BLaER1 (cell line): ENCODE measurements at regions not wholly inside any gene's neighbourhood (a gene's known extent, or its start where the extent isn't known, plus 50 kb on each side); places are given as distances from the start of the nearest gene placed in this dataset.

ENCODE experiments used
- H3K27ac ChIP-seq: shearing (Covaris generic); formaldehyde crosslinking; 2 replicates; pipeline ENCODE4 v1.8.1; 2022
- H3K27me3 ChIP-seq: shearing (Covaris generic); formaldehyde crosslinking; 2 replicates; pipeline ENCODE4 v1.8.1; 2022
- H3K36me3 ChIP-seq: shearing (Covaris generic); formaldehyde crosslinking; 2 replicates; pipeline ENCODE4 v1.8.1; 2022
- H3K4me1 ChIP-seq: shearing (Covaris generic); formaldehyde crosslinking; 2 replicates; pipeline ENCODE4 v1.8.1; 2022
- H3K4me2 ChIP-seq: shearing (Covaris generic); formaldehyde crosslinking; 2 replicates; pipeline ENCODE4 v1.8.1; 2022
- H3K4me3 ChIP-seq: shearing (Covaris generic); formaldehyde crosslinking; 2 replicates; pipeline ENCODE4 v1.8.1; 2022
- H3K9ac ChIP-seq: shearing (Covaris generic); formaldehyde crosslinking; 2 replicates; pipeline ENCODE4 v1.8.1; 2022
- H3K9me3 ChIP-seq: shearing (Covaris generic); formaldehyde crosslinking; 2 replicates; pipeline ENCODE4 v1.8.1; 2022
- H4K20me1 ChIP-seq: shearing (Covaris generic); formaldehyde crosslinking; 2 replicates; pipeline ENCODE4 v1.8.1; 2022
- Cebpa-rat ChIP-seq: shearing (Covaris generic); IDR thresholded peaks from 2 replicates; pipeline ENCODE4 v1.8.1; 2022

DNA sequence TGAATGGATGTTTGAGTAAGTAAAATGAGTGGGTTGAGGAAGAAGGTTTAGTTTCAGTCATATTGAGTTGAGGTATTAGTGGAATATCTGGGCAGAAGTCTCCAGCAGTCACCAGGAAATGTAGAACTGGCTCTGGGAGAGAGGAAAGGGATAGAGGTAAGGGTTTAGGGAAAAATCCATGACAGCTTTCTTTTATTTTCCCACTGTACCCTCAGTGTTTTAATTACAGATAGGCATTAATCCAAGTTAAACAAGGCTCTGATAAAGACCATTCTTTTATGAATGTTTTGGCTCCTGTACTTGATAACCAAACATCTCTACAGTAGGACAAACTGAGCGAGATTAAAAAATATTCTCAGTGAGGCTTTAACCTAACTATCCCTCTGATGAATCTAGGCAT, 318.4 kb upstream of the SYNCRIP start:
- no peaks in the 10 kb centered on the region for H4K20me1 ChIP-seq
- no peak for TF ChIP-seq Cebpa-rat
- H3K27me3 ChIP-seq, result no peaks in the 10 kb centered on the region
- H3K4me1 ChIP-seq, result no peaks in the 10 kb centered on the region
- no peak overlapping the region for H3K4me2 ChIP-seq
- no peaks in the 10 kb centered on the region for H3K9me3 ChIP-seq
- no peak overlapping the region for H3K27ac ChIP-seq
- no peak overlapping the region for H3K9ac ChIP-seq
- no peak overlapping the region for H3K4me3 ChIP-seq
- H3K36me3 ChIP-seq, result no peaks in the 10 kb centered on the region

GRCh38 chr6:85948481-85948880, 305.8 kb upstream of the SYNCRIP start:
- Histone ChIP-seq H3K4me1 (no peaks in the 10 kb centered on the region), H3K9me3 (no peaks in the 10 kb centered on the region), H3K27ac (no peak overlapping the region), H3K36me3 (no peaks in the 10 kb centered on the region), H3K9ac (no peak overlapping the region), H3K4me3 (no peak overlapping the region), H4K20me1 (no peaks in the 10 kb centered on the region), H3K27me3 (no peaks in the 10 kb centered on the region), H3K4me2 (no peak overlapping the region)
- no peak for TF ChIP-seq Cebpa-rat

GRCh38 chr6:85945459-85946185, 302.9 kb upstream of the SYNCRIP start:
- Histone ChIP-seq H3K4me2 (no peak overlapping the region), H4K20me1 (no peaks in the 10 kb centered on the region), H3K9ac (no peak overlapping the region), H3K4me1 (no peaks in the 10 kb centered on the region), H3K27me3 (no peaks in the 10 kb centered on the region), H3K27ac (no peak overlapping the region), H3K9me3 (no peaks in the 10 kb centered on the region), H3K4me3 (no peak overlapping the region), H3K36me3 (no peaks in the 10 kb centered on the region)
- no peak for TF ChIP-seq Cebpa-rat

GRCh38 chr6:85944776-85945175, 302.1 kb upstream of the SYNCRIP start:
- Histone ChIP-seq H3K9me3 (no peaks in the 10 kb centered on the region), H3K4me1 (no peaks in the 10 kb centered on the region), H3K36me3 (no peaks in the 10 kb centered on the region), H3K27ac (no peak overlapping the region), H3K27me3 (no peaks in the 10 kb centered on the region), H4K20me1 (no peaks in the 10 kb centered on the region), H3K4me3 (no peak overlapping the region), H3K9ac (no peak overlapping the region), H3K4me2 (no peak overlapping the region)
- no peak for TF ChIP-seq Cebpa-rat

GRCh38 chr6:85942844-85943243, 300.2 kb upstream of the SYNCRIP start:
- no peak overlapping the region for H3K9ac ChIP-seq
- no peak overlapping the region for H3K4me3 ChIP-seq
- no peak for TF ChIP-seq Cebpa-rat
- no peaks in the 10 kb centered on the region for H3K27me3 ChIP-seq
- H3K9me3 ChIP-seq, result no peaks in the 10 kb centered on the region
- H3K4me1 ChIP-seq, result no peaks in the 10 kb centered on the region
- no peak overlapping the region for H3K27ac ChIP-seq
- H3K36me3 ChIP-seq, result no peaks in the 10 kb centered on the region
- H4K20me1 ChIP-seq, result no peaks in the 10 kb centered on the region
- no peak overlapping the region for H3K4me2 ChIP-seq

DNA sequence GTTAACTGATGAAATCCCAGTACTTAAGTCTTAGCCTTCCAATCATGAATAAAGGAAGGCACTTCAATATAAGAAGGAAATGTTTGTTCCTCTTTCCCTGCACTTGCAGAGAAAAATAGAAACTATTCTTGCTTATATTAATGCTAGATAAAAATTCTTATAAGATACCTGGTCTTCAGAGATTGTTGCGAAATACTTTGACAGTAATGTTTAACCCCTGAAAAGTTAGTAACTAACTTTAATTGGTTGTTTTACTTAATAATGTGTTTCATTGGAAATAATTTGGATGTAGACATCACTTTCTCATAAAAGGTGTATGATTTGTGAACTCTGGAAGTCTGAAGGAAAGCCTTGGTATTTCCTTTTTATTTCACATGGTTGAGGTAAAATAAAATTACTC, 294.2 kb upstream of the SYNCRIP start:
- no peaks in the 10 kb centered on the region for H3K27me3 ChIP-seq
- TF ChIP-seq Cebpa-rat, result peak; percentile 10; the same call in 1 of the 2 replicates

GRCh38 chr6:85923013-85923430, 280.3 kb upstream of the SYNCRIP start:
- H3K4me1 ChIP-seq, result no peaks in the 10 kb centered on the region
- H3K27me3 ChIP-seq, result no peaks in the 10 kb centered on the region
- TF ChIP-seq Cebpa-rat, result no peak
- H3K9me3 ChIP-seq, result no peaks in the 10 kb centered on the region
- no peak overlapping the region for H3K9ac ChIP-seq
- H3K36me3 ChIP-seq, result no peaks in the 10 kb centered on the region
- no peaks in the 10 kb centered on the region for H4K20me1 ChIP-seq
- no peak overlapping the region for H3K4me3 ChIP-seq
- H3K4me2 ChIP-seq, result no peak overlapping the region
- no peak overlapping the region for H3K27ac ChIP-seq

More for the DNA sequence above, 294.2 kb upstream of the SYNCRIP start:
- no peak overlapping the region for H3K27ac ChIP-seq
- no peak overlapping the region for H3K9ac ChIP-seq
- H3K4me1 ChIP-seq, result no peaks in the 10 kb centered on the region
- no peaks in the 10 kb centered on the region for H3K36me3 ChIP-seq
- H3K9me3 ChIP-seq, result no peaks in the 10 kb centered on the region
- no peaks in the 10 kb centered on the region for H4K20me1 ChIP-seq
- no peak overlapping the region for H3K4me2 ChIP-seq
- H3K4me3 ChIP-seq, result no peak overlapping the region

- Histone ChIP-seq H3K4me1 (no peaks in the 10 kb centered on the region), H3K27ac (no peak overlapping the region), H3K36me3 (no peaks in the 10 kb centered on the region), H4K20me1 (no peaks in the 10 kb centered on the region), H3K9me3 (no peaks in the 10 kb centered on the region), H3K27me3 (no peaks in the 10 kb centered on the region), H3K4me2 (no peak overlapping the region), H3K9ac (no peak overlapping the region), H3K4me3 (no peak overlapping the region)
- TF ChIP-seq Cebpa-rat, result no peak
These were observed 278.1 kb upstream of the SYNCRIP start for GRCh38 chr6:85920782-85921181.

DNA sequence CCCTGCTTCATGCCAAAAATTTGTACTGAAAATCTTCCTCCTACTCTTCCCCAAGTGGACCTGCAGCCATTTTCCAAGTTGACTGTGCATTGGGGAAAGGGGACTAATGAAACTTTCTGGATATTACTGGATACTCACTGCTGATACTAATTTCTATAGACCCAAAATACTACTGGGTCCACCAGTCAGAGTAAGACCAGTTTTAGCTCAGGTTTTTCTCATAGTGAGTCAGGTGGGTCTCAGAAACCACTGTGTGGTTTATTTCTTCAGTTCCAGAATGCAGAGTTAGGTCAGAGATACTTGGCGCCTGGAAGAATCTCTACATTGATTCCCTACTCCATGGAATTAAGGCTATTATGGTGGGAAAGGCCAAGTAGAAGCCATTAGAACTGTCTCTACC, 274.8 kb upstream of the SYNCRIP start:
- Histone ChIP-seq H3K9me3 (no peaks in the 10 kb centered on the region), H3K4me2 (no peak overlapping the region), H3K4me1 (no peaks in the 10 kb centered on the region), H4K20me1 (no peaks in the 10 kb centered on the region), H3K4me3 (no peak overlapping the region), H3K27me3 (no peaks in the 10 kb centered on the region), H3K36me3 (no peaks in the 10 kb centered on the region), H3K27ac (no peak overlapping the region), H3K9ac (no peak overlapping the region)
- no peak for TF ChIP-seq Cebpa-rat

- H4K20me1 ChIP-seq, result no peaks in the 10 kb centered on the region
- H3K36me3 ChIP-seq, result no peaks in the 10 kb centered on the region
- no peak overlapping the region for H3K27ac ChIP-seq
- H3K4me1 ChIP-seq, result no peaks in the 10 kb centered on the region
- TF ChIP-seq Cebpa-rat, result no peak
- no peaks in the 10 kb centered on the region for H3K9me3 ChIP-seq
- no peak overlapping the region for H3K9ac ChIP-seq
- no peak overlapping the region for H3K4me2 ChIP-seq
- H3K27me3 ChIP-seq, result no peaks in the 10 kb centered on the region
- H3K4me3 ChIP-seq, result no peak overlapping the region
These were observed 270.3 kb upstream of the SYNCRIP start for GRCh38 chr6:85913001-85913400.

- Histone ChIP-seq H3K9ac (no peak overlapping the region), H3K4me3 (no peak overlapping the region), H4K20me1 (no peaks in the 10 kb centered on the region)
These were observed 269.9 kb upstream of the SYNCRIP start for GRCh38 chr6:85912582-85912981.

More at GRCh38 chr6:85912582-85912981, 269.9 kb upstream of the SYNCRIP start:
- H3K27ac ChIP-seq, result no peak overlapping the region
- no peaks in the 10 kb centered on the region for H3K4me1 ChIP-seq
- no peaks in the 10 kb centered on the region for H3K9me3 ChIP-seq
- no peaks in the 10 kb centered on the region for H3K36me3 ChIP-seq
- no peaks in the 10 kb centered on the region for H3K27me3 ChIP-seq
- TF ChIP-seq Cebpa-rat, result no peak
- H3K4me2 ChIP-seq, result no peak overlapping the region
